Kidney epithelial cell (primary cell): ENCODE measurements at regions not wholly inside any gene's neighbourhood (a gene's known extent, or its start where the extent isn't known, plus 50 kb on each side); places are given as distances from the start of the nearest gene placed in this dataset.

ENCODE experiments used
- DNase-seq: peaks from one replicate; pipeline ENCODE4 v3.0.0-alpha.2; 2010; ENCODE audit warnings: low read depth
- H3K27me3 ChIP-seq: 2 replicates; pipeline ENCODE4 v1.6.0; 2011; ENCODE audit warnings: low read length; ENCODE audit not compliant: control insufficient read depth, insufficient read depth
- H3K36me3 ChIP-seq: 2 replicates; pipeline ENCODE4 v1.5.1; 2011; ENCODE audit warnings: low read length; ENCODE audit not compliant: control insufficient read depth, insufficient read depth
- H3K4me3 ChIP-seq: 2 replicates; pipeline ENCODE4 v1.5.1; 2011; ENCODE audit warnings: low read depth, mild to moderate bottlenecking, control low read depth, low read length
- CTCF ChIP-seq: IDR thresholded peaks from 2 replicates; pipeline ENCODE4 v1.5.1; 2011; ENCODE audit warnings: mild to moderate bottlenecking, moderate library complexity, low read length, control low read depth, inconsistent platforms; ENCODE audit not compliant: insufficient read depth, poor library complexity, severe bottlenecking

GRCh38 chr4:149140841-149141240, 674.8 kb downstream of the IQCM start:
- Histone ChIP-seq H3K4me3 (no peak overlapping the region), H3K36me3 (no peaks in the 10 kb centered on the region), H3K27me3 (no peaks in the 10 kb centered on the region)
- no peak for DNase-seq
- no peak for TF ChIP-seq CTCF

GRCh38 chr4:149136951-149137620, 678.6 kb downstream of the IQCM start:
- Histone ChIP-seq H3K4me3 (no peak overlapping the region), H3K27me3 (no peaks in the 10 kb centered on the region), H3K36me3 (no peaks in the 10 kb centered on the region)
- no peak for DNase-seq
- TF ChIP-seq CTCF = no peak

- Histone ChIP-seq H3K27me3 (no peaks in the 10 kb centered on the region), H3K36me3 (no peaks in the 10 kb centered on the region), H3K4me3 (no peak overlapping the region)
- no peak for TF ChIP-seq CTCF
- DNase-seq = no peak
These were observed 680.6 kb downstream of the IQCM start for GRCh38 chr4:149135062-149135461.

GRCh38 chr4:149121023-149121404, 678.8 kb upstream of the NR3C2 start:
- H3K27me3 ChIP-seq = no peaks in the 10 kb centered on the region
- no peak overlapping the region for H3K4me3 ChIP-seq
- no peaks in the 10 kb centered on the region for H3K36me3 ChIP-seq
- TF ChIP-seq CTCF = no peak
- no peak for DNase-seq

- DNase-seq = no peak
- Histone ChIP-seq H3K27me3 (no peaks in the 10 kb centered on the region), H3K4me3 (no peak overlapping the region), H3K36me3 (no peaks in the 10 kb centered on the region)
- no peak for TF ChIP-seq CTCF
These were observed 678.3 kb upstream of the NR3C2 start for GRCh38 chr4:149120331-149121022.

- Histone ChIP-seq H3K36me3 (no peaks in the 10 kb centered on the region), H3K4me3 (no peak overlapping the region), H3K27me3 (no peaks in the 10 kb centered on the region)
- DNase-seq = no peak
- TF ChIP-seq CTCF = no peak
These were observed 674.6 kb upstream of the NR3C2 start for GRCh38 chr4:149116806-149117205.
